Trophoblast cell (in vitro differentiated cells and primary cell): ENCODE measurements at regions not wholly inside any gene's neighbourhood (a gene's known extent, or its start where the extent isn't known, plus 50 kb on each side); places are given as distances from the start of the nearest gene placed in this dataset.

Experiments
- DNase-seq, 2 donors: peaks; one replicate each; pipeline ENCODE4 v3.0.0-alpha.2; 2016
- H2AFZ ChIP-seq: 2 replicates; pipeline ENCODE4 v1.6.1; 2013; ENCODE audit warnings: low read length, moderate library complexity, mild to moderate bottlenecking; ENCODE audit not compliant: insufficient read depth, poor library complexity
- H2AK5ac ChIP-seq: 2 replicates; pipeline ENCODE4 v1.6.1; 2013; ENCODE audit warnings: mild to moderate bottlenecking, low read length
- H2BK120ac ChIP-seq: 2 replicates; pipeline ENCODE4 v1.6.1; 2013; ENCODE audit warnings: low read length, mild to moderate bottlenecking, moderate library complexity; ENCODE audit not compliant: insufficient read depth, poor library complexity
- H2BK12ac ChIP-seq: 2 replicates; pipeline ENCODE4 v1.6.1; 2013; ENCODE audit warnings: mild to moderate bottlenecking, low read length, moderate library complexity
- H2BK5ac ChIP-seq: 2 replicates; pipeline ENCODE4 v1.6.1; 2013; ENCODE audit warnings: low read length, low read depth, moderate library complexity, mild to moderate bottlenecking; ENCODE audit not compliant: poor library complexity
- H3K14ac ChIP-seq: 2 replicates; pipeline ENCODE4 v1.6.1; 2013; ENCODE audit warnings: mild to moderate bottlenecking, low read length
- H3K18ac ChIP-seq: 2 replicates; pipeline ENCODE4 v1.6.1; 2013; ENCODE audit warnings: mild to moderate bottlenecking, low read length
- H3K23ac ChIP-seq: 2 replicates; pipeline ENCODE4 v1.6.1; 2013; ENCODE audit warnings: low read length
- H3K27ac ChIP-seq: 2 replicates; pipeline ENCODE4 v1.5.1; 2013; ENCODE audit warnings: low read depth, mild to moderate bottlenecking, inconsistent platforms, low read length, moderate library complexity
- H3K27me3 ChIP-seq: 2 replicates; pipeline ENCODE4 v1.6.1; 2013; ENCODE audit warnings: inconsistent platforms, mild to moderate bottlenecking, low read length, moderate library complexity; ENCODE audit not compliant: insufficient read depth
- H3K36me3 ChIP-seq, 2 experiments: 1 replicate in 1 of 2; 2 replicates in 1 of 2; pipeline ENCODE4 v1.6.1; 2013; ENCODE audit warnings: low read length in 2 of 2, mild to moderate bottlenecking in 2 of 2, moderate library complexity in 1 of 2; ENCODE audit not compliant: insufficient read depth in 2 of 2, control insufficient read depth in 1 of 2
- H3K4ac ChIP-seq: 2 replicates; pipeline ENCODE4 v1.6.1; 2013; ENCODE audit warnings: low read depth, mild to moderate bottlenecking, low read length, moderate library complexity
- H3K4me1 ChIP-seq, 2 experiments: 1 replicate in 1 of 2; 2 replicates in 1 of 2; pipeline ENCODE4 v1.6.1; 2013; ENCODE audit warnings: low read length in 2 of 2, mild to moderate bottlenecking in 2 of 2, moderate library complexity in 1 of 2; ENCODE audit not compliant: insufficient read depth in 2 of 2, control insufficient read depth in 1 of 2
- H3K4me2 ChIP-seq: 2 replicates; pipeline ENCODE4 v1.6.1; 2013; ENCODE audit warnings: inconsistent platforms, mild to moderate bottlenecking, low read length, moderate library complexity
- H3K4me3 ChIP-seq: 2 replicates; pipeline ENCODE4 v1.5.1; 2013; ENCODE audit warnings: mild to moderate bottlenecking, low read depth, low read length, inconsistent platforms
- H3K79me1 ChIP-seq: one replicate; pipeline ENCODE4 v1.6.1; 2013; ENCODE audit warnings: low read length
- H3K79me2 ChIP-seq: 2 replicates; pipeline ENCODE4 v1.6.1; 2013; ENCODE audit warnings: low read length, mild to moderate bottlenecking; ENCODE audit not compliant: control insufficient read depth, insufficient read depth, poor library complexity
- H3K9ac ChIP-seq: 2 replicates; pipeline ENCODE4 v1.6.1; 2013; ENCODE audit warnings: mild to moderate bottlenecking, low read length
- H3K9me3 ChIP-seq: 2 replicates; pipeline ENCODE4 v1.6.1; 2013; ENCODE audit warnings: low read depth, mild to moderate bottlenecking, control low read depth, inconsistent platforms, low read length; ENCODE audit not compliant: insufficient read depth
- H4K12ac ChIP-seq: 2 replicates; pipeline ENCODE4 v1.6.1; 2013; ENCODE audit warnings: low read depth, mild to moderate bottlenecking, low read length, moderate library complexity
- H4K8ac ChIP-seq: 2 replicates; pipeline ENCODE4 v1.6.1; 2013; ENCODE audit warnings: low read depth, mild to moderate bottlenecking, low read length, moderate library complexity
- H4K91ac ChIP-seq: one replicate; pipeline ENCODE4 v1.6.1; 2013; ENCODE audit warnings: low read depth, mild to moderate bottlenecking, low read length, moderate library complexity
- WGBS: extraction: QIAGEN DNeasy Blood & Tissue Kit; methylation state at CpG from one replicate; pipeline ENCODE4 v1.1.7; 2013; ENCODE audit warnings: missing lambda C conversion rate; ENCODE audit not compliant: insufficient read length, insufficient coverage; ENCODE audit errors: extremely low coverage; 5-methylcytosine and 5-hydroxymethylcytosine counted together

- H3K23ac ChIP-seq, result no peak overlapping the region
Measured at GRCh38 chr1:218852527-218852926, 321.2 kb upstream of the LYPLAL1 start.

GRCh38 chr1:218863987-218864386 is 309.7 kb upstream of the LYPLAL1 start:
- Histone ChIP-seq H3K9me3 (no peaks in the 10 kb centered on the region), H2BK120ac (no peak overlapping the region), H3K27ac (no peak overlapping the region), H3K79me1 (no peaks in the 10 kb centered on the region), H3K4me3 (no peak overlapping the region), H3K4ac (no peak overlapping the region), H3K4me1 (no peaks in the 10 kb centered on the region), H3K36me3 (no peaks in the 10 kb centered on the region), H4K8ac (no peak overlapping the region), H2AK5ac (no peak overlapping the region), H3K18ac (no peak overlapping the region), H4K12ac (no peak overlapping the region), H2AFZ (no peak overlapping the region), H3K4me2 (no peak overlapping the region), H2BK5ac (no peak overlapping the region), H4K91ac (no peak overlapping the region), H2BK12ac (no peak overlapping the region), H3K9ac (no peak overlapping the region), H3K79me2 (no peaks in the 10 kb centered on the region), H3K23ac (no peak overlapping the region), H3K27me3 (no peaks in the 10 kb centered on the region), H3K14ac (no peak overlapping the region)
- WGBS, result no CpG with 5 or more reads among the region's 3 CpGs
- no peak for DNase-seq

More at GRCh38 chr1:218852527-218852926, 321.2 kb upstream of the LYPLAL1 start:
- Histone ChIP-seq H4K91ac (no peak overlapping the region), H3K79me2 (no peaks in the 10 kb centered on the region), H3K4ac (no peak overlapping the region), H3K4me3 (no peak overlapping the region), H3K27ac (no peak overlapping the region), H3K36me3 (no peaks in the 10 kb centered on the region), H3K9me3 (no peaks in the 10 kb centered on the region), H3K27me3 (no peaks in the 10 kb centered on the region), H4K8ac (no peak overlapping the region), H3K14ac (no peak overlapping the region), H3K4me2 (no peak overlapping the region), H2BK12ac (no peak overlapping the region), H4K12ac (no peak overlapping the region), H3K9ac (no peak overlapping the region), H2BK5ac (no peak overlapping the region), H3K4me1 (no peaks in the 10 kb centered on the region), H3K18ac (no peak overlapping the region), H2BK120ac (no peak overlapping the region), H3K79me1 (no peaks in the 10 kb centered on the region), H2AK5ac (no peak overlapping the region), H2AFZ (no peak overlapping the region)
- DNase-seq, result no peak
- no CpG with 5 or more reads among the region's 4 CpGs for WGBS

GRCh38 chr1:218865591-218865990 is 308.1 kb upstream of the LYPLAL1 start:
- Histone ChIP-seq H3K4me1 (no peaks in the 10 kb centered on the region), H4K91ac (no peak overlapping the region)
- peak in 1 of 2 donors; percentile 22 for DNase-seq

GRCh38 chr1:218866507-218866906 is 307.2 kb upstream of the LYPLAL1 start:
- H4K12ac ChIP-seq, result no peak overlapping the region
- no peak overlapping the region for H3K4ac ChIP-seq
- H3K4me2 ChIP-seq, result no peak overlapping the region
- DNase-seq, result no peak
- H2BK5ac ChIP-seq, result no peak overlapping the region
- H3K4me3 ChIP-seq, result no peak overlapping the region
- H2AFZ ChIP-seq, result no peak overlapping the region
- H3K36me3 ChIP-seq, result no peaks in the 10 kb centered on the region
- H4K91ac ChIP-seq, result no peak overlapping the region
- H2BK12ac ChIP-seq, result no peak overlapping the region
- no peaks in the 10 kb centered on the region for H3K4me1 ChIP-seq
- H4K8ac ChIP-seq, result no peak overlapping the region
- H3K27me3 ChIP-seq, result no peaks in the 10 kb centered on the region
- H2AK5ac ChIP-seq, result no peak overlapping the region
- no peak overlapping the region for H3K18ac ChIP-seq
- no peaks in the 10 kb centered on the region for H3K79me1 ChIP-seq
- no peak overlapping the region for H3K23ac ChIP-seq
- H3K79me2 ChIP-seq, result no peaks in the 10 kb centered on the region
- no peaks in the 10 kb centered on the region for H3K9me3 ChIP-seq
- no peak overlapping the region for H3K27ac ChIP-seq
- no peak overlapping the region for H3K9ac ChIP-seq
- no peak overlapping the region for H3K14ac ChIP-seq
- no peak overlapping the region for H2BK120ac ChIP-seq
- WGBS, result no CpG with 5 or more reads among the region's 1 CpG

More at GRCh38 chr1:218865591-218865990, 308.1 kb upstream of the LYPLAL1 start:
- no peak overlapping the region for H2BK12ac ChIP-seq
- H3K27me3 ChIP-seq, result no peaks in the 10 kb centered on the region
- no peaks in the 10 kb centered on the region for H3K79me2 ChIP-seq
- no peak overlapping the region for H3K23ac ChIP-seq
- WGBS, result no CpG with 5 or more reads among the region's 1 CpG
- H3K4me3 ChIP-seq, result no peak overlapping the region
- no peak overlapping the region for H3K18ac ChIP-seq
- H3K36me3 ChIP-seq, result no peaks in the 10 kb centered on the region
- H2BK120ac ChIP-seq, result no peak overlapping the region
- H2AFZ ChIP-seq, result no peak overlapping the region
- no peaks in the 10 kb centered on the region for H3K79me1 ChIP-seq
- no peak overlapping the region for H3K9ac ChIP-seq
- no peak overlapping the region for H3K4me2 ChIP-seq
- H3K27ac ChIP-seq, result no peak overlapping the region
- H2BK5ac ChIP-seq, result no peak overlapping the region
- no peak overlapping the region for H4K12ac ChIP-seq
- no peak overlapping the region for H3K4ac ChIP-seq
- H3K14ac ChIP-seq, result no peak overlapping the region
- no peak overlapping the region for H2AK5ac ChIP-seq
- no peaks in the 10 kb centered on the region for H3K9me3 ChIP-seq
- H4K8ac ChIP-seq, result no peak overlapping the region
